ENCODE measurements at regions not wholly inside any gene's neighbourhood (a gene's known extent, or its start where the extent isn't known, plus 50 kb on each side); places are given as distances from the start of the nearest gene placed in this dataset.
"Not testable (repeated sequence)": the region's sequence is repeated elsewhere in the genome, so short reads cannot be mapped to it uniquely, and the experiment has no call there.

GRCh38 chr15:24146251-24146650, 459.1 kb upstream of the NDN start:
- no peak overlapping the region for H3K27ac ChIP-seq
- TF ChIP-seq, protein P1, sequence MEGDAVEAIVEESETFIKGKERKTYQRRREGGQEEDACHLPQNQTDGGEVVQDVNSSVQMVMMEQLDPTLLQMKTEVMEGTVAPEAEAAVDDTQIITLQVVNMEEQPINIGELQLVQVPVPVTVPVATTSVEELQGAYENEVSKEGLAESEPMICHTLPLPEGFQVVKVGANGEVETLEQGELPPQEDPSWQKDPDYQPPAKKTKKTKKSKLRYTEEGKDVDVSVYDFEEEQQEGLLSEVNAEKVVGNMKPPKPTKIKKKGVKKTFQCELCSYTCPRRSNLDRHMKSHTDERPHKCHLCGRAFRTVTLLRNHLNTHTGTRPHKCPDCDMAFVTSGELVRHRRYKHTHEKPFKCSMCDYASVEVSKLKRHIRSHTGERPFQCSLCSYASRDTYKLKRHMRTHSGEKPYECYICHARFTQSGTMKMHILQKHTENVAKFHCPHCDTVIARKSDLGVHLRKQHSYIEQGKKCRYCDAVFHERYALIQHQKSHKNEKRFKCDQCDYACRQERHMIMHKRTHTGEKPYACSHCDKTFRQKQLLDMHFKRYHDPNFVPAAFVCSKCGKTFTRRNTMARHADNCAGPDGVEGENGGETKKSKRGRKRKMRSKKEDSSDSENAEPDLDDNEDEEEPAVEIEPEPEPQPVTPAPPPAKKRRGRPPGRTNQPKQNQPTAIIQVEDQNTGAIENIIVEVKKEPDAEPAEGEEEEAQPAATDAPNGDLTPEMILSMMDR (IDR thresholded peaks at IDR 0.05): no peak
- intact Hi-C loops (cut with DNase I): no loop called here
- H3K9ac ChIP-seq (ENCODE audit: low read depth in 2 of 2, low read length in 2 of 2): no peak overlapping the region
- no peaks in the 10 kb centered on the region for H3K4me1 ChIP-seq
- H3K4me3 ChIP-seq: no peak overlapping the region
- H3K27me3 ChIP-seq: no peaks in the 10 kb centered on the region
- no peaks in the 10 kb centered on the region for H3K9me3 ChIP-seq
- no peak for DNase-seq
- no peaks in the 10 kb centered on the region for H3K36me3 ChIP-seq

- H3K4me1 ChIP-seq: no peaks in the 10 kb centered on the region
- no peak overlapping the region for H3K9ac ChIP-seq (ENCODE audit: low read depth in 2 of 2, low read length in 2 of 2)
- TF ChIP-seq, protein P1 (IDR thresholded peaks at IDR 0.05): no peak
- H3K4me3 ChIP-seq: no peak overlapping the region
- no peak for DNase-seq
- no peaks in the 10 kb centered on the region for H3K27me3 ChIP-seq
- no peaks in the 10 kb centered on the region for H3K9me3 ChIP-seq
- H3K36me3 ChIP-seq: no peaks in the 10 kb centered on the region
- H3K27ac ChIP-seq: no peak overlapping the region
- intact Hi-C loops (cut with DNase I): no loop called here
These were observed 463.4 kb upstream of the NDN start for GRCh38 chr15:24150542-24150941.

DNA sequence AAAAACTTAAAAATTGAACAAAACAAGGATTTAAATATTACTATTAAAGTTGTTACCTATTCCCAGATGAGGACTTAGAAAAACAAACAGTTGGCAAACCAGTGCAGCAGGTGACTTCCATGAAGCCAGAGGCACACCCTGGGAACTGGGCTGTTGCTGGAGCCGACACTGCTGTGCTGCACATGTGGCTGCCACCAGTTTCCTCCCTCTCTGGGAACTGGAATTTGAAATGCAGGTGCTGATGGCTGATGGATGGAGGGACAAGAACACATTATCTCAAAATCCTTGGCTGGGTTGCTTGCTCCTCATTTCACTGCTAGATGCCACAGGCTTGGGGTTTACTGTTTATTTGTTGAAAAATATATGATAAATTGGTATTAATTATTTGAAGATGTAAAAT, 471.2 kb upstream of the NDN start:
- DNase-seq; H3K27ac ChIP-seq; H3K4me1 ChIP-seq; H3K27me3 ChIP-seq; H3K4me3 ChIP-seq; H3K9ac ChIP-seq (ENCODE audit: low read depth in 2 of 2, low read length in 2 of 2); H3K36me3 ChIP-seq; intact Hi-C loops (cut with DNase I); H3K9me3 ChIP-seq: not testable (repeated sequence)

DNA sequence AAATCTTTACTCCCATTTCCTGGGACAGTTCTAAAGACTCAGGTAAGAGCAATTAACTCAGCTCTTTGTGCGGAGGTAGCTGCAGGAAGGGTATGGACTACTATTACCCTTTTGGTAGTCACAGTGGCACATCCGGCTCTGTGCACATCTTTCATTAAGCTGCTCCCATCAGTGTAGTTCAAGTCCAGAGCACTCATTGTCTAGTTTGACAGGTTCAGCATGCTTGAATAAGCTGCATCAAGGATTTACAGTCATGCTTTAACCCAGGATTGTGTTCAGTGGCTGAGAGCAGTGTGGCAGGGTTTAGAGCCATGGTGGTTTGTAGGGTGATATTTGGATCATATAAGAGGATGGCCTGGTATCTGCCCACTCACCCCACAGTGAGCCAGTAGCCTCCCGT, 478.4 kb upstream of the NDN start:
- H3K4me3 ChIP-seq; H3K4me1 ChIP-seq; H3K36me3 ChIP-seq; H3K9ac ChIP-seq (ENCODE audit: low read depth in 2 of 2, low read length in 2 of 2); H3K27me3 ChIP-seq; DNase-seq; intact Hi-C loops (cut with DNase I); H3K27ac ChIP-seq; H3K9me3 ChIP-seq: not testable (repeated sequence)

- H3K9me3 ChIP-seq; H3K27ac ChIP-seq; H3K27me3 ChIP-seq; H3K9ac ChIP-seq (ENCODE audit: low read depth in 2 of 2, low read length in 2 of 2); H3K4me3 ChIP-seq; H3K36me3 ChIP-seq; intact Hi-C loops (cut with DNase I); H3K4me1 ChIP-seq; DNase-seq: not testable (repeated sequence)
These were observed 473.3 kb upstream of the NPAP1 start for GRCh38 chr15:24202297-24202696.

DNA sequence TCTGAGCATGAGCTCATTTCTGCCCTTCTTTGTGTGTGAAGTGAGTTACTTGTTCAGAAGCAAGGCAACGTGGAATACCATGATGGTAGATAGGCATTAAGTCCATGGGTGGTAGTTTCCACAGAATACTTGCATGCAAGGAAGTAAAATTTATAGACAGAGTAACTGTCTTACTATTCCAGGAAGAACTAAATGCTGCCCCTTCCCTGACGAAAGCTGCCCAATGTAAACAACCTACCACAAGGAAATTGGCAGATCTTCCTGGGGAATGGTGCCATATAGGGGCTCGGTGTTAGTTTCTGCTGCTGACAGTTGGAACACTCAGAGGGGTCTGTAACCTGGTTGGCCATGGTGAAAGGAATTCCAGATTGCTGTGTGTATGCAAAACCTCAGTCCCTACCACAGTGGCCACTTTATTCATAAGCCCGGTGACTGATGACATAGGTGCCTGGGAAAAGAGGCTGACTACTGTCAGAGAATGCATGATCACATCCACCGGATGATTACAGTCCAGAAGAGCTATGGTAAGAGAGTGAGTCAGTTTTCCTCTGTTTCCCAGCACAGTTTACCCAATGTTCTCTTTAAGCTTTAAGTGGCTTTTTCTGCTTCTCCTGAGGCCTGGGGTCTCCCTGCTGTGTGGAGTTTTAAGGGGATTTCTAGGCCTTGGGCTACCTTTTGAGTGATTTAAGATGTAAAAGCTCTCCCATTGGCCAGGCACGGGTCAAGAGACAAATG, 463.7 kb upstream of the NPAP1 start:
- H3K9ac ChIP-seq (ENCODE audit: low read depth in 2 of 2, low read length in 2 of 2); H3K4me1 ChIP-seq; H3K9me3 ChIP-seq; DNase-seq; H3K27ac ChIP-seq; H3K27me3 ChIP-seq; intact Hi-C loops (cut with DNase I); H3K36me3 ChIP-seq; H3K4me3 ChIP-seq: not testable (repeated sequence)

DNA sequence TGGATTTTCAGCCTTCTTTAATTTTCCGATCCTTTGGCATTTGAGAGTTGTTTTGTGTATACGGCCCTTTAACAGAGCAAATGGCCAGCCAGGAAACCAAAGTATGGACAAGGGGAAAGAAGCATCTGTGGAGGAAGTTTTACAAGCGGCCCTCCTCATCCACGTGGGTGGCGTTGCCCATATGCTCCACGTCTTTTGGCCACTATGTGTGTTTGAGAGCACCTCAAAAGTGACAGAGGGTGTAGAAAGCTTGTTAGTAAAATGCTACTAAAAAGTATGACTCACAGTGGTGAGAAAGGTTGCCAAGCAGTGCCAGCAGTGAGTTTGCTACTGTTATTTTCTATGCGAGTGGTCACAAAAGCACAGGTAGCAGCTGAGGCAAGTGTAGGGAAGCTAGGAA, 451.8 kb upstream of the NPAP1 start:
- no peaks in the 10 kb centered on the region for H3K36me3 ChIP-seq
- no peaks in the 10 kb centered on the region for H3K9me3 ChIP-seq
- no peak overlapping the region for H3K9ac ChIP-seq (ENCODE audit: low read depth in 2 of 2, low read length in 2 of 2)
- no peaks in the 10 kb centered on the region for H3K27me3 ChIP-seq
- TF ChIP-seq, protein P1 (IDR thresholded peaks at IDR 0.05): no peak
- no peak overlapping the region for H3K4me3 ChIP-seq
- H3K4me1 ChIP-seq: no peaks in the 10 kb centered on the region
- H3K27ac ChIP-seq: no peak overlapping the region
- intact Hi-C loops (cut with DNase I): no loop called here
- no peak for DNase-seq

All from colonic mucosa (tissue), 4 donors.